ENCODE measurements at regions not wholly inside any gene's neighbourhood (a gene's known extent, or its start where the extent isn't known, plus 50 kb on each side); places are given as distances from the start of the nearest gene placed in this dataset.
"Not testable (repeated sequence)": the region's sequence is repeated elsewhere in the genome, so short reads cannot be mapped to it uniquely, and the experiment has no call there.

DNA sequence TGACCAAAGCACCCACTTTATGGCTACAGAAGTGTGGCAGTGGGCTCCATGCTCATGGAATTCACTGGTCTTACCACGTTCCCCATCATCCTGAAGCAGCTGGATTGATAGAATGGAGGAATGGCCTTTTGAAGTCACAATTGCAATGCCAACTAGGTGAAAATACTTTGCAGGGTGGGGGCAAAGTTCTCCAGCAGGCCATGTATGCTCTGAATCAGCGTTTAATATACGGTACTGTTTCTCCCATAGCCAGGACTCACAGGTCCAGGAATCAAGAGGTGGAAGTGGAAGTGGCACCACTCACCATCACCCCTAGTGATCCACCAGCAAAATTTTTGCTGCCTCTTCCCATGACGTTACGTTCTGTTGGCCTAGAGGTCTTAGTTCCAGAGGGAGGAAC, 60.5 kb upstream of the GMDS start:
- no peak for DNase-seq (ENCODE audit: low spot score)

GRCh38 chr6:2302482-2302881, 57.1 kb upstream of the GMDS start:
- not testable (repeated sequence) for DNase-seq (ENCODE audit: low spot score)

DNA sequence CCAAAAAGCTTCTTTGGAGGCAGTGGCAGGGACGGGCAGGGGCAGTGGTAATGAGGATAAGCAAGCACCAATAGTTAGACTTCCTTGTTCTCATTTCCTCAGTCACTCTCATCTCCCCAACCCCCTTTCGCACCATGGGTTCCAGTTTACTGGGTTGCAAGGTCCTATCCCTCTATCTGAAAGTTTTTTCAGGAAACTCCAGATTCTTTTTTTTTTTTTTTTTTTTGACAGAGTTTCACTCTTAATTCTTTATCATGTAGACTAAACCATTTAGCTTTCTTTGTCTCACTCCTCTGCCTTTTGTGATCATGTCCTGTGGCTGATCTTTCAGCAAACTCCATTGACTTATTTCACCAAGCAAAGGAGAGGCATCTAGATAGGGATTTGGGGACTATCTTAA, 51.4 kb upstream of the GMDS start:
- DNase-seq (ENCODE audit: low spot score), result no peak

All from HuH-7 (cell line).